IMR-90 (cell line): ENCODE measurements at regions not wholly inside any gene's neighbourhood (a gene's known extent, or its start where the extent isn't known, plus 50 kb on each side); places are given as distances from the start of the nearest gene placed in this dataset.

Experiments
- ATAC-seq: fragments of 200-7000 bp; cut with Tn5 transposase; 2 replicates; pipeline ENCODE4 v1.9.1; 2020; ENCODE audit warnings: low read depth, mild to moderate bottlenecking, moderate library complexity
- BruUV-seq: library from RNA; stranded (reverse); fragments of 400-500 nt; replicated peaks from 2 replicates; lab custom pipeline; 2021; lab: Mats Ljungman, UMichigan
- CTCF ChIA-PET: fragments of 300-600 bp; formaldehyde crosslinking; extraction: SDS; loops from one replicate; lab custom pipeline; 2021; ENCODE audit warnings: antibody characterized with exemption; lab: Yijun Ruan, JAX
- POLR2A ChIA-PET: fragments of 300-600 bp; sonication (Branson Sonifier 250); formaldehyde crosslinking; loops from one replicate; lab custom pipeline; 2022; ENCODE audit warnings: antibody characterized with exemption; ENCODE audit not compliant: unreplicated experiment; lab: Charles Lee
- DNase-seq: peaks from one replicate; pipeline ENCODE4 v3.0.0; 2013
- H2AFZ ChIP-seq: replicated peaks from 2 replicates; pipeline ENCODE3; 2013; ENCODE audit warnings: low read length, mild to moderate bottlenecking; ENCODE audit not compliant: poor library complexity
- H2AK5ac ChIP-seq: 2 replicates; pipeline ENCODE4 v1.6.1; 2013; ENCODE audit warnings: low read depth, low read length, inconsistent platforms
- H2AK9ac ChIP-seq: replicated peaks from 2 replicates; pipeline ENCODE3; 2013; ENCODE audit warnings: mild to moderate bottlenecking, low read depth, low read length, moderate library complexity; ENCODE audit not compliant: poor library complexity
- H2BK120ac ChIP-seq: 2 replicates; pipeline ENCODE4 v1.6.1; 2013; ENCODE audit warnings: low read depth, low read length, inconsistent platforms
- H2BK15ac ChIP-seq: 3 replicates; pipeline ENCODE4 v1.6.1; 2013; ENCODE audit warnings: low read depth, low read length, inconsistent platforms
- H2BK20ac ChIP-seq: 2 replicates; pipeline ENCODE4 v1.6.1; 2013; ENCODE audit warnings: low read depth, mild to moderate bottlenecking, inconsistent platforms, low read length, moderate library complexity
- H2BK5ac ChIP-seq: 2 replicates; pipeline ENCODE4 v1.6.1; 2013; ENCODE audit warnings: mild to moderate bottlenecking, low read depth, low read length, inconsistent platforms; ENCODE audit not compliant: poor library complexity, severe bottlenecking
- H3K14ac ChIP-seq: replicated peaks from 2 replicates; pipeline ENCODE4 v1.6.1; 2013; ENCODE audit warnings: low read depth, low read length, inconsistent platforms
- H3K18ac ChIP-seq: 2 replicates; pipeline ENCODE4 v1.6.1; 2013; ENCODE audit warnings: low read depth, low read length, control low read depth
- H3K23ac ChIP-seq: 2 replicates; pipeline ENCODE4 v1.6.1; 2013; ENCODE audit warnings: low read depth, low read length, inconsistent platforms
- H3K27ac ChIP-seq: 2 replicates; pipeline ENCODE4 v1.5.1; 2013; ENCODE audit warnings: mild to moderate bottlenecking, control low read depth, low read length; ENCODE audit not compliant: insufficient read depth
- H3K27me3 ChIP-seq: 2 replicates; pipeline ENCODE4 v1.6.1; 2013; ENCODE audit warnings: low read length; ENCODE audit not compliant: control insufficient read depth, insufficient read depth
- H3K36me3 ChIP-seq: 2 replicates; pipeline ENCODE4 v1.6.1; 2013; ENCODE audit warnings: low read length, mixed read lengths; ENCODE audit not compliant: control insufficient read depth, insufficient read depth
- H3K4ac ChIP-seq: 2 replicates; pipeline ENCODE4 v1.6.1; 2013; ENCODE audit warnings: low read depth, low read length, inconsistent platforms
- H3K4me1 ChIP-seq: 2 replicates; pipeline ENCODE4 v1.6.1; 2013; ENCODE audit warnings: low read length, mixed read lengths; ENCODE audit not compliant: control insufficient read depth, insufficient read depth
- H3K4me2 ChIP-seq: 2 replicates; pipeline ENCODE4 v1.6.1; 2013; ENCODE audit warnings: low read depth, mild to moderate bottlenecking, control low read depth, low read length, moderate library complexity
- H3K4me3 ChIP-seq: 2 replicates; pipeline ENCODE4 v1.5.1; 2013; ENCODE audit warnings: low read depth, mild to moderate bottlenecking, control low read depth, low read length, moderate library complexity; ENCODE audit not compliant: insufficient read depth
- H3K56ac ChIP-seq: 2 replicates; pipeline ENCODE4 v1.6.1; 2013; ENCODE audit warnings: low read length, inconsistent platforms; ENCODE audit not compliant: insufficient read depth; ENCODE audit errors: extremely low read depth
- H3K79me1 ChIP-seq, 2 experiments: 2 replicates each; pipeline ENCODE4 v1.6.1; 2013; ENCODE audit warnings: low read length in 2 of 2, inconsistent platforms in 1 of 2, low read depth in 1 of 2
- H3K9ac ChIP-seq: 2 replicates; pipeline ENCODE4 v1.6.1; 2013; ENCODE audit warnings: low read depth, low read length, control low read depth
- H3K9me1 ChIP-seq: 2 replicates; pipeline ENCODE4 v1.6.1; 2013; ENCODE audit warnings: low read length, inconsistent platforms; ENCODE audit not compliant: insufficient read depth
- H3K9me3 ChIP-seq: 2 replicates; pipeline ENCODE4 v1.6.1; 2013; ENCODE audit warnings: low read length; ENCODE audit not compliant: control insufficient read depth, insufficient read depth
- H4K20me1 ChIP-seq: 2 replicates; pipeline ENCODE4 v1.6.1; 2013; ENCODE audit warnings: low read length, inconsistent platforms; ENCODE audit not compliant: insufficient read depth
- H4K5ac ChIP-seq: 2 replicates; pipeline ENCODE4 v1.6.1; 2013; ENCODE audit warnings: mild to moderate bottlenecking, low read depth, low read length, control low read depth
- H4K8ac ChIP-seq, 2 experiments: 2 replicates each; pipeline ENCODE4 v1.6.1; 2013; ENCODE audit warnings: low read depth in 2 of 2, low read length in 2 of 2, control low read depth in 1 of 2, inconsistent platforms in 1 of 2
- H4K91ac ChIP-seq: 2 replicates; pipeline ENCODE4 v1.6.1; 2013; ENCODE audit warnings: low read depth, low read length, inconsistent platforms; ENCODE audit not compliant: insufficient read depth
- CEBPB ChIP-seq: IDR thresholded peaks from 2 replicates; pipeline ENCODE4 v1.6.1; 2012; ENCODE audit warnings: low read depth, low read length, improper control_type of control experiment
- CHD1 ChIP-seq: IDR thresholded peaks from 2 replicates; pipeline ENCODE4 v1.6.1; 2012; ENCODE audit warnings: low read depth, low read length, improper control_type of control experiment
- FOS ChIP-seq: fragments of 150-350 bp; IDR thresholded peaks from 2 replicates; pipeline ENCODE4 v1.6.1; 2016; ENCODE audit warnings: low read depth, low read length
- MAZ ChIP-seq: IDR thresholded peaks from 2 replicates; pipeline ENCODE4 v1.6.1; 2012; ENCODE audit warnings: low read depth, mild to moderate bottlenecking, low read length, improper control_type of control experiment, moderate library complexity, borderline replicate concordance
- MXI1 ChIP-seq: IDR thresholded peaks from 2 replicates; pipeline ENCODE4 v1.6.1; 2012; ENCODE audit warnings: low read depth, mild to moderate bottlenecking, low read length, moderate library complexity, borderline replicate concordance
- NFE2L2 ChIP-seq: fragments of 150-350 bp; IDR thresholded peaks from 2 replicates; pipeline ENCODE4 v1.6.1; 2016; ENCODE audit warnings: low read depth, mild to moderate bottlenecking, low read length
- POLR2A ChIP-seq: IDR thresholded peaks from 2 replicates; pipeline ENCODE4 v1.6.1; 2012; ENCODE audit warnings: mild to moderate bottlenecking, low read depth, low read length
- RAD21 ChIP-seq: IDR thresholded peaks from 2 replicates; pipeline ENCODE4 v1.6.1; 2012; ENCODE audit warnings: low read length, improper control_type of control experiment
- SMC3 ChIP-seq: fragments of 150-350 bp; IDR thresholded peaks from 2 replicates; pipeline ENCODE4 v1.6.1; 2016; ENCODE audit warnings: low read depth, mild to moderate bottlenecking, antibody characterized with exemption, low read length, moderate library complexity
- USF2 ChIP-seq: fragments of 150-350 bp; IDR thresholded peaks from 2 replicates; pipeline ENCODE4 v1.6.1; 2017; ENCODE audit warnings: mild to moderate bottlenecking, antibody characterized with exemption, low read length, low read depth
- WGBS, 2 experiments: methylation state at CpG; one replicate each; pipeline versions ENCODE4 v1.1.5 to v1.1.7; 2013; ENCODE audit warnings: missing lambda C conversion rate in 2 of 2; ENCODE audit not compliant: insufficient read length in 1 of 2; ENCODE audit errors: extremely low coverage in 2 of 2; 5-methylcytosine and 5-hydroxymethylcytosine counted together
- dilution Hi-C: fragments of 300-500 bp; cut with HindIII; formaldehyde crosslinking; loops from one replicate; pipeline ENCODE4 v1.14.3; 2018; ENCODE audit warnings: low sequenced_read_pairs; ENCODE audit not compliant: unreplicated experiment
- in situ Hi-C: fragments of 300-500 bp; cut with MboI; formaldehyde crosslinking; loops from 3 replicates; pipeline ENCODE4 v1.14.3; 2019; ENCODE audit warnings: low sequenced_read_pairs, inconsistent platforms, mixed read lengths
- intact Hi-C: fragments of 100-400 bp; cut with micrococcal nuclease; formaldehyde crosslinking; loops from 2 replicates; pipeline ENCODE4 v1.10.0; 2022
- TF ChIP-seq, protein P1 (sequence below): conservative IDR thresholded peaks from 2 replicates; pipeline ENCODE4 v1.5.1; 2012; ENCODE audit warnings: mild to moderate bottlenecking, low read depth, low read length, improper control_type of control experiment

DNA sequence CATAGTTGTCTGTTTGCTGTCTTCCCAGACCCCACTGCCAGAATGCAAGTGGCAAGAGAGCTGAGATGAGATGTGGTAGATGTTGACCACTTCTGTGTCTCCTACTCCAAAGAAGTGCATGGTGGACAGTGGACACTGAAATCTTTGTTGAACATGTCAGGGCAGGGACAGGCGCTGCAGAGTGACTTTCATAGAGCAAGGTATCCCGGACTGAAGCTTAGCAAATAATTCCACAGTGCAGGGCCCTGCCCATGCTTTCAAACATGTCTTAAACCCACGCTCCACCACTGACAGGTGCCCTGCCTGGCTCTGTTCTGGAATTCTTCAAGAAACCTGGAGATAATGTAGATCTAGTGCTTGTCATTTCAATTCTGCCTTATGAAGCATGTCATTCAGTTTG, 470.5 kb upstream of the ID2 start:
- Histone ChIP-seq H4K20me1 (no peaks in the 10 kb centered on the region), H3K9me1 (no peaks in the 10 kb centered on the region), H3K27ac (no peak overlapping the region), H2BK20ac (no peak overlapping the region), H3K14ac (no peak overlapping the region), H3K4ac (no peak overlapping the region), H3K4me3 (no peak overlapping the region), H3K4me2 (no peak overlapping the region), H4K5ac (no peak overlapping the region), H2AK9ac (no peak overlapping the region), H4K8ac (no peak overlapping the region), H3K9me3 (peaks cover 6% of the 10 kb centered on the region), H2BK5ac (no peak overlapping the region), H3K4me1 (no peaks in the 10 kb centered on the region), H3K9ac (no peak overlapping the region), H3K56ac (no peak overlapping the region), H2AK5ac (no peak overlapping the region), H3K18ac (no peak overlapping the region), H2AFZ (no peak overlapping the region), H3K36me3 (no peaks in the 10 kb centered on the region), H4K91ac (no peak overlapping the region), H2BK120ac (no peak overlapping the region), H3K27me3 (no peaks in the 10 kb centered on the region), H2BK15ac (no peak overlapping the region), H3K23ac (no peak overlapping the region), H3K79me1 (no peaks in the 10 kb centered on the region)
- BruUV-seq = no TSS peak
- DNase-seq (no peak), ATAC-seq (no peak)
- POLR2A ChIA-PET = no interaction called here
- TF ChIP-seq CHD1 = no peak
- TF ChIP-seq USF2 = no peak
- TF ChIP-seq SMC3 = no peak
- no peak for TF ChIP-seq POLR2A
- TF ChIP-seq FOS = no peak
- TF ChIP-seq, protein P1, sequence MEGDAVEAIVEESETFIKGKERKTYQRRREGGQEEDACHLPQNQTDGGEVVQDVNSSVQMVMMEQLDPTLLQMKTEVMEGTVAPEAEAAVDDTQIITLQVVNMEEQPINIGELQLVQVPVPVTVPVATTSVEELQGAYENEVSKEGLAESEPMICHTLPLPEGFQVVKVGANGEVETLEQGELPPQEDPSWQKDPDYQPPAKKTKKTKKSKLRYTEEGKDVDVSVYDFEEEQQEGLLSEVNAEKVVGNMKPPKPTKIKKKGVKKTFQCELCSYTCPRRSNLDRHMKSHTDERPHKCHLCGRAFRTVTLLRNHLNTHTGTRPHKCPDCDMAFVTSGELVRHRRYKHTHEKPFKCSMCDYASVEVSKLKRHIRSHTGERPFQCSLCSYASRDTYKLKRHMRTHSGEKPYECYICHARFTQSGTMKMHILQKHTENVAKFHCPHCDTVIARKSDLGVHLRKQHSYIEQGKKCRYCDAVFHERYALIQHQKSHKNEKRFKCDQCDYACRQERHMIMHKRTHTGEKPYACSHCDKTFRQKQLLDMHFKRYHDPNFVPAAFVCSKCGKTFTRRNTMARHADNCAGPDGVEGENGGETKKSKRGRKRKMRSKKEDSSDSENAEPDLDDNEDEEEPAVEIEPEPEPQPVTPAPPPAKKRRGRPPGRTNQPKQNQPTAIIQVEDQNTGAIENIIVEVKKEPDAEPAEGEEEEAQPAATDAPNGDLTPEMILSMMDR = no peak
- TF ChIP-seq MAZ = no peak
- TF ChIP-seq CEBPB = no peak
- TF ChIP-seq NFE2L2 = no peak
- TF ChIP-seq RAD21 = no peak
- no peak for TF ChIP-seq MXI1
- CTCF ChIA-PET = no interaction called here
- 100% methylated on average over 1 of the region's 3 CpGs; no CpG with 5 or more reads in 1 of the 2 experiments for WGBS, 2 experiments
- dilution Hi-C loops = no loop called here
- intact Hi-C loops = no loop called here
- in situ Hi-C loops = no loop called here
